ENCODE measurements at regions not wholly inside any gene's neighbourhood (a gene's known extent, or its start where the extent isn't known, plus 50 kb on each side); places are given as distances from the start of the nearest gene placed in this dataset.

DNA sequence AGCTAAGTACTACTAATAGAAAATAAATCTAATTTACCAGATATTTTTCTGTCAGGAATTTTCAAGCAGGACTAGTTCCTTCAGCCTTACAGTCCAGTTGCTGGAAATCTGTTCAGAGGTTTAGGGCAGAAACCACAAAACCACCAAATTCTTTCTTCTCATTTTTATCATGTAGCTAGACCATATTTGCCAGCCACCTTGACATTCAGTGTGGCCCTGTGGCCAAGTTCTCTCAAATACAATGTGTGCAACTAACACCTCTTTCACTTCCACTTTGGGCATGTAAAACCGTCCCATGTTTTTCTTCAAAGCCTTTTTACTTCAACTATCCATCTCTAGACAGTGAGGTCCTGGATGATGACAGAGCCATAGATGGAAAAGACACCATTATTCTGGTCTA is 1133.2 kb upstream of the CDH18 start:
- no peak for TF ChIP-seq EZH2 (IDR thresholded peaks at IDR 0.05; ENCODE audit: insufficient read depth, poor library complexity, severe bottlenecking)
- TF ChIP-seq EZH2phosphoT487 (IDR thresholded peaks at IDR 0.05; ENCODE audit: insufficient read depth, low read depth): no peak
